Lower leg skin (tissue), 4 donors: ENCODE measurements at regions not wholly inside any gene's neighbourhood (a gene's known extent, or its start where the extent isn't known, plus 50 kb on each side); places are given as distances from the start of the nearest gene placed in this dataset.

Source experiments
- DNase-seq, 2 donors: peaks; one replicate each; pipeline ENCODE4 v3.0.0-alpha.2; 2019; ENCODE audit warnings: low spot score in 2 of 2
- H3K4me3 ChIP-seq: fragments of 200-600 bp; sonication (generic); 2 replicates; pipeline ENCODE4 v1.5.1; 2017; ENCODE audit warnings: mild to moderate bottlenecking, low read depth; ENCODE audit not compliant: poor library complexity, severe bottlenecking
- CTCF ChIP-seq, 3 donors: fragments of 450-650 bp; IDR thresholded peaks; one replicate each; pipeline ENCODE4 v1.5.1; 2016; ENCODE audit warnings: antibody characterized with exemption in 3 of 3, mild to moderate bottlenecking in 3 of 3, moderate library complexity in 2 of 3
- POLR2A ChIP-seq, 2 donors: fragments of 450-650 bp; IDR thresholded peaks; one replicate each; pipeline ENCODE4 v1.6.1; 2016 to 2017; ENCODE audit warnings: antibody characterized with exemption in 2 of 2, mild to moderate bottlenecking in 1 of 2, moderate library complexity in 1 of 2
- WGBS, 2 donors: methylation state at CpG; one replicate each; pipeline ENCODE4 v1.1.5; 2018; 5-methylcytosine and 5-hydroxymethylcytosine counted together
- intact Hi-C: fragments of 100-400 bp; cut with DNase I; formaldehyde crosslinking; loops from one replicate; pipeline ENCODE4 v1.15.0; 2023; ENCODE audit warnings: low total_unique reads

DNA sequence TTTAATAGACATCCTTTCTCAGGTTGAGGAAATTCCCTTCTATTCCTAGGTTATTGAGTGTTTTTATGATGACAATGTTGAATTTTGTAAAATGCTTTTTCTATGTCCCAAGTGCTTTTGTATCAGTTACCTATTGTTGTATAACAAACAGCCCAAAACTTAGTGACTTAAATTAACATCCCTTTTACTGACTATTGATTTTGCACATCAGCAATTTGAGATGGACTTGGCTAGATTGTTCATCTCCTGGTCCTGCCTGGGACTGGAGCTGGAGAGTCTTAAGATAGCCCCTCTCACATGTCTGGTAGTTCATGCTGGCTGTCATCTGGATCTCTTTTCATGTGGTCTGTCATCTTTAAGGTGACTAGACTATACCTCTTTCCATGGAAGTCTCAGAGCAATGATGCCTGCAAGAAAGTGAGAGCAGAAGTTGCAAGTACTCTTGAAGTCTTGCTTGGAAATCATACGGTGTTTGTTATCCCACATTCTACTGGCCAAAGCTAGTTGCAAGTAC is 132.6 kb downstream of the RPAP3 start:
- DNase-seq, result no peak
- intact Hi-C loops, result no loop called here
- TF ChIP-seq POLR2A (IDR thresholded peaks at IDR 0.05) (no peak), CTCF (IDR thresholded peaks at IDR 0.05) (no peak)
- WGBS, 2 donors, result 76 to 92% methylated on average over 1 of the region's 1 CpG
- no peak overlapping the region for H3K4me3 ChIP-seq

DNA sequence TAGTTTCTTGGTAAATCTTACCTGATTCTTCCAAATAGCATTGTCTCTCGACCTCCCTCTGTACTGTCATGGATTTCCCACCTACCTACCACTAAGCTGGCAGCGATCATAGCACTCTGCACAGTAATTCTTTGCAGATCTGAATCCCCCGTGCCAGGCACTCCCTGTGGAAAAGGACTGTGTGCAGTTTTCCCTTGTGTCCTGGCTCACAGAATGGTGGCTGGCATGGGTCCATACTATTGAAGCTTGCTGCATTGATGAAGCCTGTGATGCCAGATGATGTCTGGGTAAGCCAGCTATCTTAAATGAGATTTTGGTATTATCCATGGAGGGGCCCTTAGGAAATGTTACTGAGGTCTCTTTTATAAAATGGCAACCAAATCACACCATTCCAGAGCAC is 135.7 kb downstream of the RPAP3 start:
- no peak for DNase-seq
- WGBS, 2 donors, result 70 to 74% methylated on average over 3 of the region's 3 CpGs
- no peak for TF ChIP-seq POLR2A (IDR thresholded peaks at IDR 0.05)
- no peak for TF ChIP-seq CTCF (IDR thresholded peaks at IDR 0.05)
- intact Hi-C loops, result no loop called here
- H3K4me3 ChIP-seq, result no peak overlapping the region

- intact Hi-C loops, result no loop called here
Measured at GRCh38 chr12:47562201-47562600, 143.6 kb downstream of the RPAP3 start.

GRCh38 chr12:47561746-47562145 is 144.1 kb downstream of the RPAP3 start:
- no peak for TF ChIP-seq POLR2A (IDR thresholded peaks at IDR 0.05)
- no peak for TF ChIP-seq CTCF (IDR thresholded peaks at IDR 0.05)
- 71 to 78% methylated on average over 2 of the region's 2 CpGs for WGBS, 2 donors
- no peak overlapping the region for H3K4me3 ChIP-seq
- intact Hi-C loops, result no loop called here
- DNase-seq, result no peak

More at GRCh38 chr12:47562201-47562600, 143.6 kb downstream of the RPAP3 start:
- no peak for DNase-seq
- WGBS, 2 donors, result 71 to 74% methylated on average over 3 of the region's 3 CpGs
- H3K4me3 ChIP-seq, result no peak overlapping the region
- TF ChIP-seq CTCF (IDR thresholded peaks at IDR 0.05) (no peak), POLR2A (IDR thresholded peaks at IDR 0.05) (no peak)

DNA sequence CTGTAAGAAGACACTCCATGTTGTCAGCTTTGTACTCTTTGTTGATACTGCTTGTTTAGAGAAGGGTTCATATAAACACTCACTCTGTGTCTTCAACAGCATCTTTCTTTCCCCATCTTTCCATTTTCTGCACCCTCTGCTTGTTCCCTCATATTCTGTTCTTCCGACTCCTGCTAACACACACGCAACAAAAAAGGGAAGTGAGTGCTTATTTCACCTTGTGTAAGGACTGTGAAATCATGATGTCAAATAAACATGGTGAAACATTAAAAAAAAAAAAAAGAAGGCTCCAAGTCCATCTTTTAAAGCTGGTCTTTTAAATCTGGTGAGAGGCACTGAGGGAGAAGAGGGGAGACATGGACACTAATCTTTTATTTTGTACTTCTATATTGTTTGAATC is 145.4 kb downstream of the RPAP3 start:
- intact Hi-C loops, result no loop called here
- 68 to 87% methylated on average over 2 of the region's 2 CpGs for WGBS, 2 donors
- H3K4me3 ChIP-seq, result no peak overlapping the region
- no peak for TF ChIP-seq CTCF (IDR thresholded peaks at IDR 0.05)
- no peak for TF ChIP-seq POLR2A (IDR thresholded peaks at IDR 0.05)
- no peak for DNase-seq

GRCh38 chr12:47558625-47559345 is 147.0 kb downstream of the RPAP3 start:
- intact Hi-C loops, result no loop called here
- H3K4me3 ChIP-seq, result no peak overlapping the region
- no peak for DNase-seq
- WGBS, 2 donors, result 53 to 74% methylated on average over 5 of the region's 5 CpGs
- no peak for TF ChIP-seq POLR2A (IDR thresholded peaks at IDR 0.05)
- no peak for TF ChIP-seq CTCF (IDR thresholded peaks at IDR 0.05)
